ENCODE measurements at regions not wholly inside any gene's neighbourhood (a gene's known extent, or its start where the extent isn't known, plus 50 kb on each side); places are given as distances from the start of the nearest gene placed in this dataset.

GRCh38 chr14:55516776-55517175 lies 63.2 kb upstream of the KTN1 start:
- Histone ChIP-seq H3K4me3 (ENCODE audit: low read length) (no peak overlapping the region), H2AFZ (ENCODE audit: low read depth, low read length) (no peak overlapping the region), H3K36me3 (replicated peaks; ENCODE audit: low read depth, low read length) (no peaks in the 10 kb centered on the region), H3K27ac (ENCODE audit: low read length) (no peak overlapping the region), H3K79me2 (ENCODE audit: low read length) (no peaks in the 10 kb centered on the region), H3K9ac (ENCODE audit: low read length) (no peak overlapping the region), H3K9me3 (ENCODE audit: insufficient read depth, low read length) (no peaks in the 10 kb centered on the region), H4K20me1 (ENCODE audit: insufficient read depth, low read length) (no peaks in the 10 kb centered on the region), H3K27me3 (ENCODE audit: low read depth, low read length) (no peaks in the 10 kb centered on the region), H3K4me2 (ENCODE audit: low read length) (no peak overlapping the region), H3K4me1 (ENCODE audit: low read length) (no peaks in the 10 kb centered on the region)
- no peak for TF ChIP-seq EZH2phosphoT487 (IDR thresholded peaks at IDR 0.05; ENCODE audit: low read depth)
- TF ChIP-seq CTCF (IDR thresholded peaks at IDR 0.05; ENCODE audit: low read depth, low read length) = no peak

GRCh38 chr14:55518391-55518790 lies 61.6 kb upstream of the KTN1 start:
- no peak for TF ChIP-seq CTCF (IDR thresholded peaks at IDR 0.05; ENCODE audit: low read depth, low read length)
- no peak for TF ChIP-seq EZH2phosphoT487 (IDR thresholded peaks at IDR 0.05; ENCODE audit: low read depth)

GRCh38 chr14:55519473-55520080 lies 60.4 kb upstream of the KTN1 start:
- Histone ChIP-seq H3K4me2 (ENCODE audit: low read length) (no peak overlapping the region), H3K4me1 (ENCODE audit: low read length) (no peaks in the 10 kb centered on the region), H4K20me1 (ENCODE audit: insufficient read depth, low read length) (no peaks in the 10 kb centered on the region), H3K9ac (ENCODE audit: low read length) (no peak overlapping the region), H3K79me2 (ENCODE audit: low read length) (no peaks in the 10 kb centered on the region), H3K27me3 (ENCODE audit: low read depth, low read length) (no peaks in the 10 kb centered on the region), H3K27ac (ENCODE audit: low read length) (no peak overlapping the region), H3K36me3 (replicated peaks; ENCODE audit: low read depth, low read length) (no peaks in the 10 kb centered on the region), H3K4me3 (ENCODE audit: low read length) (no peak overlapping the region), H2AFZ (ENCODE audit: low read depth, low read length) (no peak overlapping the region), H3K9me3 (ENCODE audit: insufficient read depth, low read length) (no peaks in the 10 kb centered on the region)
- TF ChIP-seq CTCF (IDR thresholded peaks at IDR 0.05; ENCODE audit: low read depth, low read length) = no peak
- no peak for TF ChIP-seq EZH2phosphoT487 (IDR thresholded peaks at IDR 0.05; ENCODE audit: low read depth)

More at GRCh38 chr14:55518391-55518790, 61.6 kb upstream of the KTN1 start:
- Histone ChIP-seq H3K27ac (ENCODE audit: low read length) (no peak overlapping the region), H3K4me2 (ENCODE audit: low read length) (no peak overlapping the region), H3K4me1 (ENCODE audit: low read length) (no peaks in the 10 kb centered on the region), H3K36me3 (replicated peaks; ENCODE audit: low read depth, low read length) (no peaks in the 10 kb centered on the region), H3K27me3 (ENCODE audit: low read depth, low read length) (no peaks in the 10 kb centered on the region), H3K79me2 (ENCODE audit: low read length) (no peaks in the 10 kb centered on the region), H3K9me3 (ENCODE audit: insufficient read depth, low read length) (no peaks in the 10 kb centered on the region), H2AFZ (ENCODE audit: low read depth, low read length) (no peak overlapping the region), H3K4me3 (ENCODE audit: low read length) (no peak overlapping the region), H3K9ac (ENCODE audit: low read length) (no peak overlapping the region), H4K20me1 (ENCODE audit: insufficient read depth, low read length) (no peaks in the 10 kb centered on the region)

- no peaks in the 10 kb centered on the region for H3K9me3 ChIP-seq (ENCODE audit: insufficient read depth, low read length)
- H2AFZ ChIP-seq (ENCODE audit: low read depth, low read length) = no peak overlapping the region
- no peak overlapping the region for H3K4me3 ChIP-seq (ENCODE audit: low read length)
- H4K20me1 ChIP-seq (ENCODE audit: insufficient read depth, low read length) = no peaks in the 10 kb centered on the region
- H3K4me1 ChIP-seq (ENCODE audit: low read length) = no peaks in the 10 kb centered on the region
- H3K27me3 ChIP-seq (ENCODE audit: low read depth, low read length) = no peaks in the 10 kb centered on the region
- no peak overlapping the region for H3K4me2 ChIP-seq (ENCODE audit: low read length)
- H3K79me2 ChIP-seq (ENCODE audit: low read length) = no peaks in the 10 kb centered on the region
- H3K27ac ChIP-seq (ENCODE audit: low read length) = no peak overlapping the region
- no peak for TF ChIP-seq EZH2phosphoT487 (IDR thresholded peaks at IDR 0.05; ENCODE audit: low read depth)
- no peak for TF ChIP-seq CTCF (IDR thresholded peaks at IDR 0.05; ENCODE audit: low read depth, low read length)
- no peaks in the 10 kb centered on the region for H3K36me3 ChIP-seq (replicated peaks; ENCODE audit: low read depth, low read length)
- no peak overlapping the region for H3K9ac ChIP-seq (ENCODE audit: low read length)
Observed at GRCh38 chr14:55523321-55523720, 56.7 kb upstream of the KTN1 start.

All from OCI-LY3 (cell line).